SK-N-SH (cell line): ENCODE measurements at regions not wholly inside any gene's neighbourhood (a gene's known extent, or its start where the extent isn't known, plus 50 kb on each side); places are given as distances from the start of the nearest gene placed in this dataset.

ENCODE experiments used
- CHD2 ChIP-seq: fragments of 150-350 bp; IDR thresholded peaks from 2 replicates; pipeline ENCODE4 v1.6.1; 2018; ENCODE audit warnings: low read length; ENCODE audit not compliant: partially characterized antibody
- CTCF ChIP-seq: fragments of 200-600 bp; sonication (generic); IDR thresholded peaks from 2 replicates; pipeline ENCODE4 v1.6.1; 2017; ENCODE audit warnings: antibody characterized with exemption, mild to moderate bottlenecking, moderate library complexity
- EP300 ChIP-seq, 2 experiments: IDR thresholded peaks; 2 replicates each; pipeline versions ENCODE4 v1.4.0 to v1.6.1; 2012; ENCODE audit warnings: borderline replicate concordance in 1 of 2, low read depth in 1 of 2, low read length in 1 of 2
- FOXM1 ChIP-seq: IDR thresholded peaks from 2 replicates; pipeline ENCODE4 v1.4.0; 2012; ENCODE audit warnings: low read depth, mild to moderate bottlenecking
- GABPA ChIP-seq: IDR thresholded peaks from 2 replicates; pipeline ENCODE4 v1.4.0; 2012; ENCODE audit warnings: low read depth, mild to moderate bottlenecking
- RCOR1 ChIP-seq: fragments of 150-350 bp; IDR thresholded peaks from 2 replicates; pipeline ENCODE4 v1.6.1; 2017; ENCODE audit warnings: antibody characterized with exemption, low read length
- RXRA ChIP-seq: IDR thresholded peaks from 2 replicates; pipeline ENCODE4 v1.4.0; 2012; ENCODE audit warnings: low read depth, mild to moderate bottlenecking, borderline replicate concordance
- TAF1 ChIP-seq: IDR thresholded peaks from 2 replicates; pipeline ENCODE4 v1.6.1; 2012; ENCODE audit warnings: low read depth, mild to moderate bottlenecking, low read length, moderate library complexity, borderline replicate concordance
- TEAD4 ChIP-seq: IDR thresholded peaks from 2 replicates; pipeline ENCODE4 v1.4.0; 2012; ENCODE audit warnings: mild to moderate bottlenecking, borderline replicate concordance; ENCODE audit not compliant: insufficient read depth
- USF2 ChIP-seq: fragments of 150-350 bp; IDR thresholded peaks from 2 replicates; pipeline ENCODE4 v1.6.1; 2017; ENCODE audit warnings: antibody characterized with exemption, low read length, low read depth, borderline replicate concordance
- YY1 ChIP-seq: IDR thresholded peaks from 2 replicates; pipeline ENCODE4 v1.4.0; 2012; ENCODE audit warnings: low read depth, mild to moderate bottlenecking
- ZBTB33 ChIP-seq: IDR thresholded peaks from 2 replicates; pipeline ENCODE4 v1.4.0; 2012; ENCODE audit warnings: low read depth, borderline replicate concordance

GRCh38 chr21:23986987-23987386, 1620.3 kb downstream of the MRPL39 start:
- TF ChIP-seq TEAD4 (no peak), EP300 (IDR thresholded peaks at IDR 0.05; ENCODE audit: borderline replicate concordance in 1 of 2, low read depth in 1 of 2, low read length in 1 of 2) (no peak), CTCF (no peak), USF2 (no peak), TAF1 (no peak), FOXM1 (no peak), RCOR1 (no peak), GABPA (no peak), YY1 (no peak), ZBTB33 (no peak), RXRA (no peak), CHD2 (no peak)
